ENCODE measurements at regions not wholly inside any gene's neighbourhood (a gene's known extent, or its start where the extent isn't known, plus 50 kb on each side); places are given as distances from the start of the nearest gene placed in this dataset.

- no peak for DNase-seq
These were observed 1679.2 kb upstream of the TENM3 start for GRCh38 chr4:180564026-180564425.

- DNase-seq = no peak
These were observed 1678.8 kb upstream of the TENM3 start for GRCh38 chr4:180564448-180564847.

GRCh38 chr4:180565856-180566431 is 1677.3 kb upstream of the TENM3 start:
- no peak for DNase-seq

- no peak for DNase-seq
These were observed 1676.7 kb upstream of the TENM3 start for GRCh38 chr4:180566492-180566891.

GRCh38 chr4:180567080-180567479 is 1676.1 kb upstream of the TENM3 start:
- DNase-seq = no peak

- DNase-seq = peak; percentile 27
These were observed 1671.6 kb upstream of the TENM3 start for GRCh38 chr4:180571516-180572055.

GRCh38 chr4:180578175-180578574 is 1665.0 kb upstream of the TENM3 start:
- no peak for DNase-seq

GRCh38 chr4:180581061-180581460 is 1662.1 kb upstream of the TENM3 start:
- peak; percentile 85 for DNase-seq

GRCh38 chr4:180587379-180587778 is 1655.8 kb upstream of the TENM3 start:
- no peak for DNase-seq

GRCh38 chr4:180589575-180589974 is 1653.6 kb upstream of the TENM3 start:
- DNase-seq = peak; percentile 62

- no peak for DNase-seq
These were observed 1646.2 kb upstream of the TENM3 start for GRCh38 chr4:180596888-180597483.

- DNase-seq = no peak
These were observed 1644.9 kb upstream of the TENM3 start for GRCh38 chr4:180598281-180598680.

GRCh38 chr4:180603791-180604190 is 1639.4 kb upstream of the TENM3 start:
- DNase-seq = no peak

GRCh38 chr4:180610324-180610723 is 1632.9 kb upstream of the TENM3 start:
- no peak for DNase-seq

GRCh38 chr4:180615746-180616145 is 1627.5 kb upstream of the TENM3 start:
- no peak for DNase-seq

- no peak for DNase-seq
These were observed 1626.0 kb upstream of the TENM3 start for GRCh38 chr4:180617196-180617595.

- DNase-seq = no peak
These were observed 1624.8 kb upstream of the TENM3 start for GRCh38 chr4:180618396-180618795.

- DNase-seq = peak; percentile 59
These were observed 1623.8 kb upstream of the TENM3 start for GRCh38 chr4:180619440-180619839.

GRCh38 chr4:180622254-180622653 is 1620.9 kb upstream of the TENM3 start:
- no peak for DNase-seq

- no peak for DNase-seq
These were observed 1617.5 kb upstream of the TENM3 start for GRCh38 chr4:180625653-180626052.

GRCh38 chr4:180630012-180630665 is 1613.1 kb upstream of the TENM3 start:
- no peak for DNase-seq

- no peak for DNase-seq
These were observed 1608.9 kb upstream of the TENM3 start for GRCh38 chr4:180634306-180634705.

GRCh38 chr4:180635281-180635680 is 1607.9 kb upstream of the TENM3 start:
- DNase-seq = peak; percentile 9

GRCh38 chr4:180636696-180637404 is 1606.4 kb upstream of the TENM3 start:
- DNase-seq = no peak
